SK-N-SH (cell line): ENCODE measurements at regions not wholly inside any gene's neighbourhood (a gene's known extent, or its start where the extent isn't known, plus 50 kb on each side); places are given as distances from the start of the nearest gene placed in this dataset.

Experiments used
- CTCF ChIA-PET: fragments of 300-600, 350-600 bp; formaldehyde crosslinking; extraction: SDS; loops from one replicate; lab custom pipeline; 2021; lab: Yijun Ruan, JAX
- POLR2A ChIA-PET: fragments of 350-600 bp; sonication (Branson Sonifier 250); formaldehyde crosslinking; extraction: SDS; loops from one replicate; lab custom pipeline; 2020; ENCODE audit warnings: antibody characterized with exemption, inconsistent platforms; lab: Yijun Ruan, JAX
- DNase-seq: peaks from one replicate; pipeline ENCODE4 v3.0.0; 2012
- H2AFZ ChIP-seq: fragments of 200-600 bp; sonication (generic); 2 replicates; pipeline ENCODE4 v1.8.1; 2016; ENCODE audit warnings: antibody characterized with exemption, mild to moderate bottlenecking, low read depth
- H3F3A ChIP-seq: fragments of 200-600 bp; sonication (generic); replicated peaks from 2 replicates; pipeline ENCODE3; 2016; ENCODE audit warnings: antibody characterized with exemption, mild to moderate bottlenecking; ENCODE audit not compliant: insufficient read depth
- H3K27ac ChIP-seq, 2 experiments: fragments of 200-500 bp in 1 of 2; fragments of 200-600 bp in 1 of 2; sonication (Bioruptor generic) in 1 of 2; sonication (generic), shearing (Covaris generic) in 1 of 2; 2 replicates each; pipeline versions ENCODE4 v1.5.1 to v1.6.1; 2014 to 2016; ENCODE audit warnings: low read depth in 2 of 2, inconsistent platforms in 1 of 2, low read length in 1 of 2, mild to moderate bottlenecking in 1 of 2, mixed read lengths in 1 of 2
- H3K27me3 ChIP-seq: fragments of 200-600 bp; sonication (generic), shearing (Covaris generic); 2 replicates; pipeline ENCODE4 v1.6.1; 2016; ENCODE audit warnings: mixed run types; ENCODE audit not compliant: insufficient read depth
- H3K36me3 ChIP-seq, 2 experiments: fragments of 200-500 bp in 1 of 2; fragments of 200-600 bp in 1 of 2; sonication (Bioruptor generic) in 1 of 2; sonication (generic) in 1 of 2; replicated peaks in 1 of 2; 2 replicates each; pipeline versions ENCODE3 to v1.5.1; 2014 to 2016; ENCODE audit warnings: low read length in 1 of 2, mild to moderate bottlenecking in 1 of 2; ENCODE audit not compliant: insufficient read depth in 2 of 2, control insufficient read depth in 1 of 2
- H3K4me1 ChIP-seq, 2 experiments: fragments of 200-500 bp in 1 of 2; fragments of 200-600 bp in 1 of 2; sonication (Bioruptor generic) in 1 of 2; sonication (generic), shearing (Covaris generic) in 1 of 2; 2 replicates each; pipeline versions ENCODE4 v1.5.1 to v1.6.1; 2014 to 2016; ENCODE audit warnings: low read depth in 1 of 2, low read length in 1 of 2, mixed run types in 1 of 2; ENCODE audit not compliant: insufficient read depth in 2 of 2, control insufficient read depth in 1 of 2
- H3K4me2 ChIP-seq: fragments of 200-600 bp; sonication (generic), shearing (Covaris generic); 2 replicates; pipeline ENCODE4 v1.6.1; 2017; ENCODE audit warnings: mixed run types
- H3K4me3 ChIP-seq, 2 experiments: fragments of 200-500 bp in 1 of 2; fragments of 200-600 bp in 1 of 2; sonication (Bioruptor generic) in 1 of 2; sonication (generic), shearing (Covaris generic) in 1 of 2; 2 replicates each; pipeline versions ENCODE4 v1.5.1 to v1.8.1; 2014 to 2016; ENCODE audit warnings: low read depth in 2 of 2, inconsistent platforms in 1 of 2, low read length in 1 of 2, mild to moderate bottlenecking in 1 of 2, mixed read lengths in 1 of 2, moderate library complexity in 1 of 2
- H3K79me2 ChIP-seq: fragments of 200-600 bp; sonication (generic); 2 replicates; pipeline ENCODE4 v1.8.1; 2017; ENCODE audit warnings: mild to moderate bottlenecking; ENCODE audit not compliant: insufficient read depth
- H3K9ac ChIP-seq: fragments of 200-600 bp; sonication (generic); 2 replicates; pipeline ENCODE4 v1.6.1; 2017; ENCODE audit warnings: mixed run types
- H3K9me2 ChIP-seq: fragments of 200-600 bp; sonication (generic); 2 replicates; pipeline ENCODE4 v1.6.1; 2017; ENCODE audit warnings: mixed run types
- H3K9me3 ChIP-seq: fragments of 200-600 bp; sonication (generic); 2 replicates; pipeline ENCODE4 v1.6.1; 2017; ENCODE audit warnings: mixed run types, mild to moderate bottlenecking, moderate library complexity
- H4K20me1 ChIP-seq: fragments of 200-600 bp; sonication (generic); 2 replicates; pipeline ENCODE4 v1.6.1; 2017; ENCODE audit warnings: mild to moderate bottlenecking, mixed run types; ENCODE audit not compliant: insufficient read depth
- ELF1 ChIP-seq: IDR thresholded peaks from 2 replicates; pipeline ENCODE4 v1.4.0; 2012
- EZH2phosphoT487 ChIP-seq: fragments of 200-600 bp; sonication (generic); IDR thresholded peaks from 2 replicates; pipeline ENCODE4 v1.6.1; 2017; ENCODE audit warnings: low read depth, mixed run types, mild to moderate bottlenecking, antibody characterized with exemption, moderate library complexity, borderline replicate concordance
- GABPA ChIP-seq: IDR thresholded peaks from 2 replicates; pipeline ENCODE4 v1.4.0; 2012; ENCODE audit warnings: low read depth, mild to moderate bottlenecking
- GATA2 ChIP-seq: sonication (generic); formaldehyde crosslinking; IDR thresholded peaks from 2 replicates; pipeline ENCODE4 v1.5.0; 2020; ENCODE audit warnings: mild to moderate bottlenecking, missing genetic modification reagents
- MAX ChIP-seq: IDR thresholded peaks from 2 replicates; pipeline ENCODE4 v1.4.0; 2012; ENCODE audit warnings: low read depth
- MEF2A ChIP-seq: IDR thresholded peaks from 2 replicates; pipeline ENCODE4 v1.4.0; 2012; ENCODE audit warnings: low read depth, borderline replicate concordance
- MXI1 ChIP-seq: IDR thresholded peaks from 2 replicates; pipeline ENCODE4 v1.6.1; 2012; ENCODE audit warnings: mild to moderate bottlenecking, low read depth, low read length, improper control_type of control experiment
- NFIC ChIP-seq: IDR thresholded peaks from 2 replicates; pipeline ENCODE4 v1.4.0; 2012; ENCODE audit warnings: borderline replicate concordance
- PBX3 ChIP-seq: IDR thresholded peaks from 2 replicates; pipeline ENCODE4; 2012
- POLR2AphosphoS5 ChIP-seq: IDR thresholded peaks from 2 replicates; pipeline ENCODE4 v1.6.1; 2012; ENCODE audit warnings: low read depth, low read length
- RAD21 ChIP-seq: IDR thresholded peaks from 2 replicates; pipeline ENCODE4 v1.6.1; 2012; ENCODE audit warnings: mild to moderate bottlenecking, low read length
- RCOR1 ChIP-seq: fragments of 150-350 bp; IDR thresholded peaks from 2 replicates; pipeline ENCODE4 v1.6.1; 2017; ENCODE audit warnings: antibody characterized with exemption, low read length
- REST ChIP-seq: IDR thresholded peaks from 2 replicates; pipeline ENCODE4 v1.6.1; 2012; ENCODE audit warnings: mild to moderate bottlenecking, low read depth, low read length, moderate library complexity
- RFX5 ChIP-seq: IDR thresholded peaks from 2 replicates; pipeline ENCODE4 v1.6.1; 2012; ENCODE audit warnings: mild to moderate bottlenecking, improper control_type of control experiment, low read length
- SIN3A ChIP-seq: IDR thresholded peaks from 2 replicates; pipeline ENCODE4 v1.6.1; 2012; ENCODE audit warnings: low read depth, mild to moderate bottlenecking, low read length, moderate library complexity, borderline replicate concordance
- SMC3 ChIP-seq: IDR thresholded peaks from 2 replicates; pipeline ENCODE4 v1.6.1; 2012; ENCODE audit warnings: low read depth, low read length, improper control_type of control experiment
- TAF1 ChIP-seq: IDR thresholded peaks from 2 replicates; pipeline ENCODE4 v1.6.1; 2012; ENCODE audit warnings: low read depth, mild to moderate bottlenecking, low read length, moderate library complexity, borderline replicate concordance
- USF1 ChIP-seq: IDR thresholded peaks from 2 replicates; pipeline ENCODE4 v1.4.0; 2012; ENCODE audit warnings: low read depth, borderline replicate concordance
- WGBS: methylation state at CpG from one replicate; pipeline ENCODE4 v1.1.6; 2017; ENCODE audit warnings: low lambda C conversion rate; 5-methylcytosine and 5-hydroxymethylcytosine counted together

- no peak for DNase-seq
- POLR2A ChIA-PET = no interaction called here
Measured at GRCh38 chr5:40356248-40356647, 323.5 kb upstream of the PTGER4 start.

GRCh38 chr5:40355846-40356245, 323.9 kb upstream of the PTGER4 start:
- ChIA-PET CTCF (no interaction called here), POLR2A (no interaction called here)
- no peak overlapping the region for H3K4me2 ChIP-seq
- DNase-seq = no peak
- TF ChIP-seq GATA2 (CRISPR knock-in tag) (no peak), MXI1 (no peak), TAF1 (no peak)
- H3K79me2 ChIP-seq = no peaks in the 10 kb centered on the region
- no peaks in the 10 kb centered on the region for H4K20me1 ChIP-seq
- H3K4me1 ChIP-seq = no peaks in the 10 kb centered on the region
- no peaks in the 10 kb centered on the region for H3K9me3 ChIP-seq
- WGBS = 7% methylated on average over 4 of the region's 4 CpGs
- H3K27me3 ChIP-seq = no peaks in the 10 kb centered on the region
- no peak overlapping the region for H2AFZ ChIP-seq
- no peaks in the 10 kb centered on the region for H3F3A ChIP-seq
- H3K36me3 ChIP-seq = no peaks in the 10 kb centered on the region
- no peak overlapping the region for H3K27ac ChIP-seq
- no peak overlapping the region for H3K4me3 ChIP-seq
- H3K9me2 ChIP-seq = no peaks in the 10 kb centered on the region
- no peak overlapping the region for H3K9ac ChIP-seq

More at GRCh38 chr5:40356248-40356647, 323.5 kb upstream of the PTGER4 start:
- no peak overlapping the region for H3K4me3 ChIP-seq
- H3F3A ChIP-seq = no peaks in the 10 kb centered on the region
- CTCF ChIA-PET = no interaction called here
- H3K4me2 ChIP-seq = no peak overlapping the region
- WGBS = 0% methylated on average over 1 of the region's 1 CpG
- H3K9me3 ChIP-seq = no peaks in the 10 kb centered on the region
- H4K20me1 ChIP-seq = no peaks in the 10 kb centered on the region
- H3K79me2 ChIP-seq = no peaks in the 10 kb centered on the region
- H3K9ac ChIP-seq = no peak overlapping the region
- no peaks in the 10 kb centered on the region for H3K4me1 ChIP-seq
- no peak overlapping the region for H3K27ac ChIP-seq
- TF ChIP-seq POLR2AphosphoS5 = no peak
- no peak for TF ChIP-seq RCOR1
- no peaks in the 10 kb centered on the region for H3K9me2 ChIP-seq
- no peaks in the 10 kb centered on the region for H3K36me3 ChIP-seq
- H2AFZ ChIP-seq = no peak overlapping the region
- H3K27me3 ChIP-seq = no peaks in the 10 kb centered on the region

GRCh38 chr5:40355181-40355580, 324.5 kb upstream of the PTGER4 start:
- no peaks in the 10 kb centered on the region for H3K9me3 ChIP-seq
- H3K4me1 ChIP-seq = no peaks in the 10 kb centered on the region
- H3K27me3 ChIP-seq = no peaks in the 10 kb centered on the region
- no peak overlapping the region for H3K27ac ChIP-seq
- no peak for DNase-seq
- POLR2A ChIA-PET = no interaction called here
- no peaks in the 10 kb centered on the region for H3F3A ChIP-seq
- H2AFZ ChIP-seq = no peak overlapping the region
- H4K20me1 ChIP-seq = no peaks in the 10 kb centered on the region
- H3K4me2 ChIP-seq = no peak overlapping the region
- TF ChIP-seq REST (no peak), RCOR1 (no peak), MEF2A (no peak), EZH2phosphoT487 (no peak), SMC3 (no peak), RFX5 (no peak), POLR2AphosphoS5 (no peak), MXI1 (no peak), SIN3A (no peak), ELF1 (no peak), USF1 (no peak), MAX (no peak), RAD21 (no peak), PBX3 (no peak), NFIC (no peak), GABPA (no peak)
- TF ChIP-seq, all 33 proteins: peak for 0
- Histone ChIP-seq H3K36me3 (no peaks in the 10 kb centered on the region), H3K9ac (no peak overlapping the region), H3K79me2 (no peaks in the 10 kb centered on the region), H3K9me2 (no peaks in the 10 kb centered on the region), H3K4me3 (no peak overlapping the region)
- CTCF ChIA-PET = no interaction called here
- 13% methylated on average over 3 of the region's 6 CpGs for WGBS
